ENCODE measurements at regions not wholly inside any gene's neighbourhood (a gene's known extent, or its start where the extent isn't known, plus 50 kb on each side); places are given as distances from the start of the nearest gene placed in this dataset.

- no peak for TF ChIP-seq CTCF (conservative IDR thresholded peaks at IDR 0.05)
- TF ChIP-seq EZH2 (IDR thresholded peaks at IDR 0.05; ENCODE audit: low read depth): no peak
Measured at GRCh38 chr6:109301418-109301817, 80.8 kb downstream of the CD164 start.

Measured in PC-9 (cell line).